ENCODE measurements at regions not wholly inside any gene's neighbourhood (a gene's known extent, or its start where the extent isn't known, plus 50 kb on each side); places are given as distances from the start of the nearest gene placed in this dataset.

DNA sequence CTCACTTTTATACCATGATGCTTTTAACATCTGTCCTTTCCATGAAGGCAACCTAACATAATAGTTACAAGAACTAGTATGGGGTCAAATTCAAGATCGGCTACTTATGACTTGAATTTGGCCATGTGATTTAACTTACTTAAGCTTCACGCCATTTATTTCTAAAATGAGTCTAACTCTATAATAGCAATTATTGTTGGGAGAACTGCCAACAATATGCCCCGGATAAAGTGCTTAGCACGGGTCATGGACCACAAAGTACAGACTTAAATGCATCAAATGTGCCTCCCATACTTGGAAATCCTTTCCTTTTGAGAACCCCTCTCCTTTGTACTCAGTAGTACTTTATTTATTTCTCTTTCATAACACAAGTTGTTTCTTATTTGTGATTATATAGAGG, 1603.6 kb upstream of the GOT2 start:
- no peak overlapping the region for H3K4me3 ChIP-seq
- FAIRE-seq, result no peak
- H3K36me3 ChIP-seq (ENCODE audit: control insufficient read depth, insufficient read depth, low read length), result no peaks in the 10 kb centered on the region
- TF ChIP-seq HNRNPLL (IDR thresholded peaks at IDR 0.05; ENCODE audit: low read depth, low read length, poor library complexity, severe bottlenecking), result no peak
- no peak for TF ChIP-seq ZNF324 (CRISPR knock-in tag; IDR thresholded peaks at IDR 0.05)
- TF ChIP-seq PTTG1 (tag; IDR thresholded peaks at IDR 0.05; ENCODE audit: low read depth), result no peak
- TF ChIP-seq MBD2 (IDR thresholded peaks at IDR 0.05; ENCODE audit: borderline replicate concordance, low read depth), result no peak
- TF ChIP-seq ZNF354B (CRISPR knock-in tag; IDR thresholded peaks at IDR 0.05), result no peak
- TF ChIP-seq MCM2 (IDR thresholded peaks at IDR 0.05; ENCODE audit: low read depth), result no peak
- no peak for TF ChIP-seq SAFB2 (IDR thresholded peaks at IDR 0.05; ENCODE audit: borderline replicate concordance, low read depth, low read length, severe bottlenecking)
- no peak for TF ChIP-seq ZFP30 (CRISPR knock-in tag; IDR thresholded peaks at IDR 0.05; ENCODE audit: borderline replicate concordance)
- TF ChIP-seq, protein P1, sequence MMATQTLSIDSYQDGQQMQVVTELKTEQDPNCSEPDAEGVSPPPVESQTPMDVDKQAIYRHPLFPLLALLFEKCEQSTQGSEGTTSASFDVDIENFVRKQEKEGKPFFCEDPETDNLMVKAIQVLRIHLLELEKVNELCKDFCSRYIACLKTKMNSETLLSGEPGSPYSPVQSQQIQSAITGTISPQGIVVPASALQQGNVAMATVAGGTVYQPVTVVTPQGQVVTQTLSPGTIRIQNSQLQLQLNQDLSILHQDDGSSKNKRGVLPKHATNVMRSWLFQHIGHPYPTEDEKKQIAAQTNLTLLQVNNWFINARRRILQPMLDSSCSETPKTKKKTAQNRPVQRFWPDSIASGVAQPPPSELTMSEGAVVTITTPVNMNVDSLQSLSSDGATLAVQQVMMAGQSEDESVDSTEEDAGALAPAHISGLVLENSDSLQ (IDR thresholded peaks at IDR 0.05), result no peak
- TF ChIP-seq FOXA1 (IDR thresholded peaks at IDR 0.05; ENCODE audit: borderline replicate concordance), result no peak
- no peak for TF ChIP-seq ZNF695 (CRISPR knock-in tag; IDR thresholded peaks at IDR 0.05)
- no peak for TF ChIP-seq GABPB2 (CRISPR knock-in tag; conservative IDR thresholded peaks at IDR 0.05)
- TF ChIP-seq BCL6 (CRISPR knock-in tag; IDR thresholded peaks at IDR 0.05), result no peak
- TF ChIP-seq NFE2 (IDR thresholded peaks at IDR 0.05; ENCODE audit: low read depth), result no peak
- no peak for TF ChIP-seq MYC (IDR thresholded peaks at IDR 0.05; ENCODE audit: low read depth, low read length)
- TF ChIP-seq MYC (CRISPR knock-in tag; IDR thresholded peaks at IDR 0.05; ENCODE audit: borderline replicate concordance, low read depth), result no peak
- no peak for TF ChIP-seq DACH1 (IDR thresholded peaks at IDR 0.05; ENCODE audit: partially characterized antibody)
- no peak for TF ChIP-seq KLF10 (CRISPR knock-in tag; IDR thresholded peaks at IDR 0.05)
- TF ChIP-seq, protein P2, sequence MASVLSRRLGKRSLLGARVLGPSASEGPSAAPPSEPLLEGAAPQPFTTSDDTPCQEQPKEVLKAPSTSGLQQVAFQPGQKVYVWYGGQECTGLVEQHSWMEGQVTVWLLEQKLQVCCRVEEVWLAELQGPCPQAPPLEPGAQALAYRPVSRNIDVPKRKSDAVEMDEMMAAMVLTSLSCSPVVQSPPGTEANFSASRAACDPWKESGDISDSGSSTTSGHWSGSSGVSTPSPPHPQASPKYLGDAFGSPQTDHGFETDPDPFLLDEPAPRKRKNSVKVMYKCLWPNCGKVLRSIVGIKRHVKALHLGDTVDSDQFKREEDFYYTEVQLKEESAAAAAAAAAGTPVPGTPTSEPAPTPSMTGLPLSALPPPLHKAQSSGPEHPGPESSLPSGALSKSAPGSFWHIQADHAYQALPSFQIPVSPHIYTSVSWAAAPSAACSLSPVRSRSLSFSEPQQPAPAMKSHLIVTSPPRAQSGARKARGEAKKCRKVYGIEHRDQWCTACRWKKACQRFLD (CRISPR knock-in tag; IDR thresholded peaks at IDR 0.05), result no peak
- no peak for TF ChIP-seq FOXK2 (conservative IDR thresholded peaks at IDR 0.05 in 1 of 2, IDR thresholded peaks at IDR 0.05 in 1 of 2; ENCODE audit: low read depth in 2 of 2)
- H3K4me2 ChIP-seq (ENCODE audit: insufficient read depth, low read length), result no peak overlapping the region
- no TSS peak for BruUV-seq (replicated peaks)
- H3K27me3 ChIP-seq (ENCODE audit: control insufficient read depth in 2 of 2, insufficient read depth in 2 of 2, low read length in 2 of 2), result no peaks in the 10 kb centered on the region
- in situ Hi-C loops (cut with MboI), result no loop called here
- no peaks in the 10 kb centered on the region for H4K20me1 ChIP-seq (replicated peaks; ENCODE audit: control insufficient read depth, insufficient read depth, low read length)
- no peak overlapping the region for H3K27ac ChIP-seq (ENCODE audit: extremely low read depth, low read depth, low read length)
- ChIA-PET POLR2A (no interaction called here), CTCF (ENCODE audit: low intra/inter-chr PET ratio) (no interaction called here)
- no peak overlapping the region for H3K9ac ChIP-seq (ENCODE audit: insufficient read depth in 1 of 2, low read depth in 2 of 2, low read length in 2 of 2)
- WGBS (ENCODE audit: insufficient coverage, low coverage, missing lambda C conversion rate), result 2% methylated on average over 4 of the region's 4 CpGs
- no peaks in the 10 kb centered on the region for H3K4me1 ChIP-seq (replicated peaks in 1 of 2; ENCODE audit: control insufficient read depth in 2 of 2, insufficient read depth in 2 of 2, low read length in 2 of 2)
- no peak overlapping the region for H2AFZ ChIP-seq (ENCODE audit: low read depth, low read length)
- H3K9me1 ChIP-seq (ENCODE audit: control insufficient read depth, insufficient read depth, low read length), result no peaks in the 10 kb centered on the region
- intact Hi-C loops (cut with micrococcal nuclease), result no loop called here
- ATAC-seq, result no peak
- no peaks in the 10 kb centered on the region for H3K9me3 ChIP-seq (replicated peaks; ENCODE audit: control insufficient read depth, insufficient read depth, low read depth, low read length)
- no peak for DNase-seq (ENCODE audit: extremely low read depth in 1 of 4, low spot score in 3 of 4)
- H3K79me2 ChIP-seq (ENCODE audit: control insufficient read depth, insufficient read depth, low read length), result no peaks in the 10 kb centered on the region
